NB4 (cell line): ENCODE measurements at regions not wholly inside any gene's neighbourhood (a gene's known extent, or its start where the extent isn't known, plus 50 kb on each side); places are given as distances from the start of the nearest gene placed in this dataset.
A peak's percentile ranks its signal among the peaks of the same experiment; 100 is the strongest.

ENCODE experiments used
- DNase-seq: peaks from one replicate; pipeline ENCODE4 v3.0.0; 2010; ENCODE audit warnings: low read depth
- H3K4me3 ChIP-seq: one replicate; pipeline ENCODE4 v1.5.1; 2011; ENCODE audit warnings: mild to moderate bottlenecking, low read depth, low read length, moderate library complexity
- CTCF ChIP-seq: IDR thresholded peaks from one replicate; pipeline ENCODE4 v1.5.1; 2012; ENCODE audit warnings: low read depth, low read length
- MAX ChIP-seq: IDR thresholded peaks from 2 replicates; pipeline ENCODE4 v1.6.1; 2011; ENCODE audit warnings: low read depth, low read length
- MYC ChIP-seq: IDR thresholded peaks from 2 replicates; pipeline ENCODE4 v1.6.1; 2011; ENCODE audit warnings: low read depth, low read length
- POLR2A ChIP-seq: IDR thresholded peaks from 2 replicates; pipeline ENCODE4 v1.6.1; 2011; ENCODE audit warnings: mild to moderate bottlenecking; ENCODE audit not compliant: insufficient read length; ENCODE audit errors: extremely low read depth

- no peak for DNase-seq
- TF ChIP-seq MYC (no peak), CTCF (no peak)
Observed at GRCh38 chr9:126097679-126098078, 228.9 kb upstream of the MVB12B start.

GRCh38 chr9:126106404-126106803, 220.2 kb upstream of the MVB12B start:
- no peak overlapping the region for H3K4me3 ChIP-seq
- TF ChIP-seq POLR2A (no peak), MAX (no peak), MYC (no peak), CTCF (no peak)
- no peak for DNase-seq

More at GRCh38 chr9:126097679-126098078, 228.9 kb upstream of the MVB12B start:
- no peak overlapping the region for H3K4me3 ChIP-seq

GRCh38 chr9:126107693-126108092, 218.9 kb upstream of the MVB12B start:
- no peak for DNase-seq
- TF ChIP-seq POLR2A (no peak), MYC (no peak)
- no peak overlapping the region for H3K4me3 ChIP-seq

- no peak for TF ChIP-seq MAX
- no peak overlapping the region for H3K4me3 ChIP-seq
- DNase-seq = peak; percentile 12
Observed at GRCh38 chr9:126108240-126108639, 218.4 kb upstream of the MVB12B start.

GRCh38 chr9:126109575-126109974, 217.1 kb upstream of the MVB12B start:
- TF ChIP-seq MYC = no peak
- TF ChIP-seq MAX = no peak
- no peak for TF ChIP-seq POLR2A
- no peak for TF ChIP-seq CTCF
- DNase-seq = no peak
- no peak overlapping the region for H3K4me3 ChIP-seq

GRCh38 chr9:126111556-126111955, 215.1 kb upstream of the MVB12B start:
- H3K4me3 ChIP-seq = no peak overlapping the region
- no peak for DNase-seq
- TF ChIP-seq MYC (no peak), MAX (no peak), POLR2A (no peak), CTCF (no peak)

- no peak for DNase-seq
- TF ChIP-seq MAX = no peak
- TF ChIP-seq MYC = no peak
- no peak for TF ChIP-seq CTCF
- no peak for TF ChIP-seq POLR2A
- H3K4me3 ChIP-seq = no peak overlapping the region
Observed at GRCh38 chr9:126112135-126112720, 214.4 kb upstream of the MVB12B start.
